GM12864 (cell line): ENCODE measurements at regions not wholly inside any gene's neighbourhood (a gene's known extent, or its start where the extent isn't known, plus 50 kb on each side); places are given as distances from the start of the nearest gene placed in this dataset.

Source experiments
- DNase-seq: peaks from one replicate; pipeline ENCODE4 v3.0.0-alpha.2; 2011; ENCODE audit warnings: low read depth
- H3K4me3 ChIP-seq: 2 replicates; pipeline ENCODE4 v1.5.1; 2011; ENCODE audit warnings: mild to moderate bottlenecking, low read depth, low read length, control low read depth
- CTCF ChIP-seq: IDR thresholded peaks from 2 replicates; pipeline ENCODE4 v1.5.1; 2011; ENCODE audit warnings: low read depth, mild to moderate bottlenecking, moderate library complexity, low read length, control low read depth, inconsistent platforms; ENCODE audit errors: missing control alignments

GRCh38 chr20:3339571-3339970, 67.9 kb downstream of the DNAAF9 start:
- no peak for DNase-seq
- TF ChIP-seq CTCF, result no peak
- no peak overlapping the region for H3K4me3 ChIP-seq

GRCh38 chr20:3339076-3339475, 68.4 kb downstream of the DNAAF9 start:
- H3K4me3 ChIP-seq, result no peak overlapping the region
- no peak for DNase-seq
- no peak for TF ChIP-seq CTCF

GRCh38 chr20:3334156-3334943, 73.1 kb downstream of the DNAAF9 start:
- TF ChIP-seq CTCF, result no peak
- DNase-seq, result no peak
- no peak overlapping the region for H3K4me3 ChIP-seq

- H3K4me3 ChIP-seq, result no peak overlapping the region
- DNase-seq, result no peak
- TF ChIP-seq CTCF, result no peak
These were observed 77.3 kb downstream of the DNAAF9 start for GRCh38 chr20:3330046-3330741.

- H3K4me3 ChIP-seq, result no peak overlapping the region
- no peak for DNase-seq
- no peak for TF ChIP-seq CTCF
These were observed 79.0 kb downstream of the DNAAF9 start for GRCh38 chr20:3328501-3328900.

- TF ChIP-seq CTCF, result no peak
- no peak for DNase-seq
These were observed 80.5 kb downstream of the DNAAF9 start for GRCh38 chr20:3326779-3327521.

More at GRCh38 chr20:3326779-3327521, 80.5 kb downstream of the DNAAF9 start:
- H3K4me3 ChIP-seq, result no peak overlapping the region
